Activated naive CD8-positive, alpha-beta T cell treated with anti-CD3 and anti-CD28 coated beads, Interleukin-2, amount 50 U/mL, for 24 hours (primary cell): ENCODE measurements at regions not wholly inside any gene's neighbourhood (a gene's known extent, or its start where the extent isn't known, plus 50 kb on each side); places are given as distances from the start of the nearest gene placed in this dataset.
"Not testable (repeated sequence)": the region's sequence is repeated elsewhere in the genome, so short reads cannot be mapped to it uniquely, and the experiment has no call there.

Source experiments
- ATAC-seq: fragments of 150-1000 bp; cut with Tn5 transposase; one replicate; pipeline ENCODE4 v1.10.0; 2021
- DNase-seq: peaks from one replicate; pipeline ENCODE4 v3.0.0; 2021
- H3K27ac Mint-ChIP-seq: one replicate; pipeline ENCODE4 v1.8.0; 2021; ENCODE audit warnings: mild to moderate bottlenecking, mixed read lengths
- H3K27me3 Mint-ChIP-seq: one replicate; pipeline ENCODE4 v1.8.0; 2021; ENCODE audit warnings: mixed read lengths
- H3K36me3 Mint-ChIP-seq: one replicate; pipeline ENCODE4 v1.8.0; 2021; ENCODE audit warnings: low read depth, mixed read lengths
- H3K4me1 Mint-ChIP-seq: one replicate; pipeline ENCODE4 v1.8.0; 2021; ENCODE audit warnings: mixed read lengths
- H3K4me3 Mint-ChIP-seq: one replicate; pipeline ENCODE4 v1.8.0; 2021; ENCODE audit warnings: mild to moderate bottlenecking, moderate library complexity, mixed read lengths
- H3K9me3 Mint-ChIP-seq: one replicate; pipeline ENCODE4 v1.8.0; 2021; ENCODE audit warnings: mixed read lengths

- no peak overlapping the region for H3K4me3 Mint-ChIP-seq
- no peaks in the 10 kb centered on the region for H3K4me1 Mint-ChIP-seq
- no peaks in the 10 kb centered on the region for H3K9me3 Mint-ChIP-seq
- ATAC-seq (no peak), DNase-seq (no peak)
- peaks cover 11% of the 10 kb centered on the region for H3K27me3 Mint-ChIP-seq
- no peak overlapping the region for H3K27ac Mint-ChIP-seq
- no peaks in the 10 kb centered on the region for H3K36me3 Mint-ChIP-seq
Measured at GRCh38 chr4:150010525-150011126, 67.6 kb upstream of the DCLK2 start.

- Mint-ChIP-seq H3K9me3 (no peaks in the 10 kb centered on the region), H3K27ac (no peak overlapping the region), H3K36me3 (no peaks in the 10 kb centered on the region), H3K4me1 (no peaks in the 10 kb centered on the region), H3K27me3 (peaks cover 5% of the 10 kb centered on the region), H3K4me3 (no peak overlapping the region)
- ATAC-seq (no peak), DNase-seq (no peak)
Measured at GRCh38 chr4:150012851-150013360, 65.3 kb upstream of the DCLK2 start.

- H3K9me3 Mint-ChIP-seq, H3K36me3 Mint-ChIP-seq, DNase-seq, H3K4me1 Mint-ChIP-seq, H3K27me3 Mint-ChIP-seq, H3K4me3 Mint-ChIP-seq, ATAC-seq, H3K27ac Mint-ChIP-seq: not testable (repeated sequence)
Measured at GRCh38 chr4:150015910-150016309, 62.3 kb upstream of the DCLK2 start.

- H3K27me3 Mint-ChIP-seq, DNase-seq, ATAC-seq, H3K36me3 Mint-ChIP-seq, H3K9me3 Mint-ChIP-seq, H3K4me3 Mint-ChIP-seq, H3K27ac Mint-ChIP-seq, H3K4me1 Mint-ChIP-seq: not testable (repeated sequence)
Measured at GRCh38 chr4:150016621-150017020, 61.6 kb upstream of the DCLK2 start.

GRCh38 chr4:150018257-150018656 is 60.0 kb upstream of the DCLK2 start:
- no peak for ATAC-seq
- H3K4me3 Mint-ChIP-seq = no peak overlapping the region
- no peak overlapping the region for H3K27ac Mint-ChIP-seq
- DNase-seq = no peak
- no peaks in the 10 kb centered on the region for H3K4me1 Mint-ChIP-seq
- H3K27me3 Mint-ChIP-seq = peaks cover 10% of the 10 kb centered on the region
- no peaks in the 10 kb centered on the region for H3K36me3 Mint-ChIP-seq
- H3K9me3 Mint-ChIP-seq = no peaks in the 10 kb centered on the region

GRCh38 chr4:150021483-150021882 is 56.8 kb upstream of the DCLK2 start:
- peaks cover 6% of the 10 kb centered on the region for H3K9me3 Mint-ChIP-seq

GRCh38 chr4:150023489-150023888 is 54.8 kb upstream of the DCLK2 start:
- ATAC-seq (no peak), DNase-seq (no peak)
- Mint-ChIP-seq H3K4me1 (no peaks in the 10 kb centered on the region), H3K27ac (no peak overlapping the region), H3K27me3 (peaks cover 18% of the 10 kb centered on the region), H3K9me3 (peaks cover 20% of the 10 kb centered on the region), H3K4me3 (no peak overlapping the region), H3K36me3 (peaks cover 4% of the 10 kb centered on the region)

More at GRCh38 chr4:150021483-150021882, 56.8 kb upstream of the DCLK2 start:
- ATAC-seq (no peak), DNase-seq (no peak)
- Mint-ChIP-seq H3K27ac (no peak overlapping the region), H3K36me3 (peaks cover 2% of the 10 kb centered on the region), H3K4me3 (no peak overlapping the region), H3K27me3 (peaks cover 23% of the 10 kb centered on the region), H3K4me1 (no peaks in the 10 kb centered on the region)

GRCh38 chr4:150026987-150027386 is 51.3 kb upstream of the DCLK2 start:
- not testable (repeated sequence) for H3K4me3 Mint-ChIP-seq, H3K27ac Mint-ChIP-seq, H3K4me1 Mint-ChIP-seq, ATAC-seq, DNase-seq, H3K36me3 Mint-ChIP-seq
- Mint-ChIP-seq H3K27me3 (peaks cover 16% of the 10 kb centered on the region), H3K9me3 (peaks cover 20% of the 10 kb centered on the region)
